ENCODE measurements at regions not wholly inside any gene's neighbourhood (a gene's known extent, or its start where the extent isn't known, plus 50 kb on each side); places are given as distances from the start of the nearest gene placed in this dataset.

- no peaks in the 10 kb centered on the region for H3K27me3 ChIP-seq (replicated peaks; ENCODE audit: control insufficient read depth, insufficient read depth, low read length)
- no peak overlapping the region for H3K4me3 ChIP-seq (replicated peaks; ENCODE audit: low read depth, low read length)
- DNase-seq (ENCODE audit: extremely low read depth, insufficient read length) = no peak
- TF ChIP-seq CTCF (IDR thresholded peaks at IDR 0.05; ENCODE audit: insufficient read depth, low read length, poor library complexity, severe bottlenecking) = no peak
- H3K36me3 ChIP-seq (ENCODE audit: control insufficient read depth, insufficient read depth, low read length) = no peaks in the 10 kb centered on the region
These were observed 127.6 kb upstream of the CCDC68 start for GRCh38 chr18:55086906-55087305.

- TF ChIP-seq CTCF (IDR thresholded peaks at IDR 0.05; ENCODE audit: insufficient read depth, low read length, poor library complexity, severe bottlenecking) = no peak
- no peaks in the 10 kb centered on the region for H3K27me3 ChIP-seq (replicated peaks; ENCODE audit: control insufficient read depth, insufficient read depth, low read length)
- no peaks in the 10 kb centered on the region for H3K36me3 ChIP-seq (ENCODE audit: control insufficient read depth, insufficient read depth, low read length)
- no peak for DNase-seq (ENCODE audit: extremely low read depth, insufficient read length)
- H3K4me3 ChIP-seq (replicated peaks; ENCODE audit: low read depth, low read length) = no peak overlapping the region
These were observed 126.5 kb upstream of the CCDC68 start for GRCh38 chr18:55085557-55086285.

- H3K4me3 ChIP-seq (replicated peaks; ENCODE audit: low read depth, low read length) = no peak overlapping the region
- H3K27me3 ChIP-seq (replicated peaks; ENCODE audit: control insufficient read depth, insufficient read depth, low read length) = no peaks in the 10 kb centered on the region; the same call in 1 of the 2 replicates
- TF ChIP-seq CTCF (IDR thresholded peaks at IDR 0.05; ENCODE audit: insufficient read depth, low read length, poor library complexity, severe bottlenecking) = no peak
- no peak for DNase-seq (ENCODE audit: extremely low read depth, insufficient read length)
- no peaks in the 10 kb centered on the region for H3K36me3 ChIP-seq (ENCODE audit: control insufficient read depth, insufficient read depth, low read length)
These were observed 125.3 kb upstream of the CCDC68 start for GRCh38 chr18:55084550-55084949.

GRCh38 chr18:55083461-55083860 is 124.2 kb upstream of the CCDC68 start:
- Histone ChIP-seq H3K36me3 (ENCODE audit: control insufficient read depth, insufficient read depth, low read length) (no peaks in the 10 kb centered on the region), H3K27me3 (replicated peaks; ENCODE audit: control insufficient read depth, insufficient read depth, low read length) (no peaks in the 10 kb centered on the region; the same call in 1 of the 2 replicates), H3K4me3 (replicated peaks; ENCODE audit: low read depth, low read length) (no peak overlapping the region)
- no peak for DNase-seq (ENCODE audit: extremely low read depth, insufficient read length)
- TF ChIP-seq CTCF (IDR thresholded peaks at IDR 0.05; ENCODE audit: insufficient read depth, low read length, poor library complexity, severe bottlenecking) = no peak

GRCh38 chr18:55079481-55080355 is 120.5 kb upstream of the CCDC68 start:
- no peak for TF ChIP-seq CTCF (IDR thresholded peaks at IDR 0.05; ENCODE audit: insufficient read depth, low read length, poor library complexity, severe bottlenecking)
- Histone ChIP-seq H3K4me3 (replicated peaks; ENCODE audit: low read depth, low read length) (no peak overlapping the region), H3K27me3 (replicated peaks; ENCODE audit: control insufficient read depth, insufficient read depth, low read length) (no peaks in the 10 kb centered on the region; the same call in 1 of the 2 replicates), H3K36me3 (ENCODE audit: control insufficient read depth, insufficient read depth, low read length) (no peaks in the 10 kb centered on the region)
- DNase-seq (ENCODE audit: extremely low read depth, insufficient read length) = no peak
